ENCODE measurements at regions not wholly inside any gene's neighbourhood (a gene's known extent, or its start where the extent isn't known, plus 50 kb on each side); places are given as distances from the start of the nearest gene placed in this dataset.

GRCh38 chr2:186304064-186304463, 182.0 kb upstream of the ZC3H15 start:
- TF ChIP-seq CTCF (IDR thresholded peaks at IDR 0.05), result no peak
- no peak for TF ChIP-seq POLR2A (IDR thresholded peaks at IDR 0.05)
